K562 (cell line): ENCODE measurements at regions not wholly inside any gene's neighbourhood (a gene's known extent, or its start where the extent isn't known, plus 50 kb on each side); places are given as distances from the start of the nearest gene placed in this dataset.

ENCODE experiments used
- CBX5 ChIP-seq: IDR thresholded peaks from 2 replicates; pipeline ENCODE4 v1.6.1; 2014; ENCODE audit warnings: low read depth, borderline replicate concordance
- CEBPB ChIP-seq: fragments of 450-650 bp; IDR thresholded peaks from 2 replicates; pipeline ENCODE4 v1.6.1; 2016; ENCODE audit warnings: missing genetic modification characterization, missing compliant biosample characterization
- FIP1L1 ChIP-seq: fragments of 200-400 bp; formaldehyde crosslinking; IDR thresholded peaks from 2 replicates; pipeline ENCODE4 v1.6.1; 2018; ENCODE audit warnings: mild to moderate bottlenecking, low read depth, low read length; ENCODE audit not compliant: poor library complexity, severe bottlenecking
- FOXM1 ChIP-seq, 2 experiments: fragments of 450-650 bp in 1 of 2; sonication (generic) in 1 of 2; formaldehyde crosslinking in 1 of 2; IDR thresholded peaks; 2 replicates each; pipeline versions ENCODE4 v1.6.1 to v1.9.0; 2017 to 2022; ENCODE audit warnings: low read depth in 2 of 2, mild to moderate bottlenecking in 2 of 2, missing genetic modification reagents in 1 of 2, moderate library complexity in 1 of 2
- GTF2B ChIP-seq: IDR thresholded peaks from 2 replicates; pipeline ENCODE4 v1.6.1; 2011; ENCODE audit not compliant: insufficient read length; ENCODE audit errors: extremely low read depth
- HNRNPUL1 ChIP-seq: fragments of 200-400 bp; formaldehyde crosslinking; IDR thresholded peaks from 2 replicates; pipeline ENCODE4 v1.6.1; 2017; ENCODE audit warnings: low read length
- KLF1 ChIP-seq: fragments of 450-650 bp; IDR thresholded peaks from 2 replicates; pipeline ENCODE4 v1.6.1; 2016; ENCODE audit warnings: missing genetic modification characterization, missing compliant biosample characterization
- PHF20 ChIP-seq: fragments of 450-650 bp; IDR thresholded peaks from 2 replicates; pipeline ENCODE4 v1.6.1; 2018; ENCODE audit not compliant: partially characterized antibody
- POLR2A ChIP-seq: fragments of 450-650 bp; conservative IDR thresholded peaks from 2 replicates; pipeline ENCODE4 v1.6.1; 2016
- POLR2B ChIP-seq: fragments of 450-650 bp; IDR thresholded peaks from 2 replicates; pipeline ENCODE4 v1.6.1; 2018; ENCODE audit warnings: low read depth; ENCODE audit not compliant: partially characterized antibody
- RAD21 ChIP-seq, 2 experiments: fragments of 250-450 bp in 1 of 2; fragments of 450-650 bp in 1 of 2; sonication (Bioruptor Pico) in 1 of 2; formaldehyde crosslinking in 1 of 2; IDR thresholded peaks in 1 of 2; conservative IDR thresholded peaks in 1 of 2; 2 replicates each; pipeline versions ENCODE4 v1.4.0 to v1.8.0; 2020 to 2022; ENCODE audit warnings: mild to moderate bottlenecking in 2 of 2, moderate library complexity in 1 of 2
- SMAD3 ChIP-seq: fragments of 450-650 bp; formaldehyde crosslinking; conservative IDR thresholded peaks from 2 replicates; pipeline ENCODE4 v1.4.0; 2020; ENCODE audit warnings: mild to moderate bottlenecking

DNA sequence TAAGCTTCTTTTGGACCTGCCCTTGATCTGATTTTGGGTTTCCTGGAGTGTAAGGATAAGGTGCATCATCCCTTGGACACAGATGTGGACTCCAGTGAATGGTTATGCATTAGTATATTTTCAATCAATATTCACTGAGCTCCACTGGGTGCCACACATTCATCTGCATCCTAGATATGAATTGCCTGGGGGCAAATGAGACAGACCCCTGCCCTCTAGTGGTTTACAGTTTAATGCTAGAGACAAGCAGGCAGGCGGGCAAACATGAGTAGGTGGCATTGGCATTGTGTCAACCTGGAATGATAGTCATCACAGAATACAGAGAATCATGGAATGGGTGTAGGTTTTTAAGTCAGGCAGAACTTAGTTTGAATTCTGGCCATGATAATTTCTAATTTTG is 252.5 kb upstream of the SOX14 start:
- no peak for TF ChIP-seq CEBPB (tag)
- no peak for TF ChIP-seq POLR2B
- no peak for TF ChIP-seq PHF20
- TF ChIP-seq FOXM1 (IDR thresholded peaks at IDR 0.05; ENCODE audit: low read depth): no peak
- no peak for TF ChIP-seq FOXM1 (CRISPR knock-in tag; IDR thresholded peaks at IDR 0.05; ENCODE audit: low read depth)
- TF ChIP-seq FIP1L1: no peak
- no peak for TF ChIP-seq CBX5
- no peak for TF ChIP-seq HNRNPUL1
- TF ChIP-seq KLF1 (tag): no peak
- no peak for TF ChIP-seq SMAD3
- TF ChIP-seq RAD21 (CRISPR knock-in tag; conservative IDR thresholded peaks at IDR 0.05 in 1 of 2, IDR thresholded peaks at IDR 0.05 in 1 of 2): no peak
- no peak for TF ChIP-seq GTF2B
- TF ChIP-seq POLR2A: no peak
